ENCODE measurements at regions not wholly inside any gene's neighbourhood (a gene's known extent, or its start where the extent isn't known, plus 50 kb on each side); places are given as distances from the start of the nearest gene placed in this dataset.

- no peak for ATAC-seq
- no TSS peak for BruUV-seq (replicated peaks)
- H3K4me3 ChIP-seq (ENCODE audit: low read depth in 2 of 2, low read length in 2 of 2), result no peak overlapping the region
Measured at GRCh38 chr6:85063611-85064010, 299.2 kb upstream of the TBX18 start.

GRCh38 chr6:85062884-85063283 is 298.5 kb upstream of the TBX18 start:
- DNase-seq (ENCODE audit: low read depth, low spot score), result no peak

More at GRCh38 chr6:85063611-85064010, 299.2 kb upstream of the TBX18 start:
- H3K4me1 ChIP-seq (ENCODE audit: control insufficient read depth, insufficient read depth, low read length), result no peaks in the 10 kb centered on the region
- POLR2A ChIA-PET, result no interaction called here
- no peaks in the 10 kb centered on the region for H3K27me3 ChIP-seq (ENCODE audit: control insufficient read depth, insufficient read depth, low read length)
- in situ Hi-C loops (cut with HindIII; ENCODE audit: low pct_unique_long_range_greater_than_20kb, low sequenced_read_pairs) (no loop called here), intact Hi-C loops (cut with micrococcal nuclease; ENCODE audit: unreplicated experiment) (no loop called here)
- CTCF ChIA-PET, result no interaction called here
- no peak for DNase-seq (ENCODE audit: low read depth, low spot score)
- H3K9me3 ChIP-seq (ENCODE audit: control insufficient read depth, insufficient read depth, low read depth, low read length), result no peaks in the 10 kb centered on the region
- H3K27ac ChIP-seq (ENCODE audit: low read length), result no peak overlapping the region
- no peaks in the 10 kb centered on the region for H3K36me3 ChIP-seq (ENCODE audit: control insufficient read depth, insufficient read depth, low read length)
- TF ChIP-seq REST (IDR thresholded peaks at IDR 0.05; ENCODE audit: insufficient read depth in 1 of 2, low read depth in 2 of 2, low read length in 1 of 2), result no peak

More at GRCh38 chr6:85062884-85063283, 298.5 kb upstream of the TBX18 start:
- in situ Hi-C loops (cut with HindIII; ENCODE audit: low pct_unique_long_range_greater_than_20kb, low sequenced_read_pairs) (no loop called here), intact Hi-C loops (cut with micrococcal nuclease; ENCODE audit: unreplicated experiment) (no loop called here)
- BruUV-seq (replicated peaks), result no TSS peak
- Histone ChIP-seq H3K27me3 (ENCODE audit: control insufficient read depth, insufficient read depth, low read length) (no peaks in the 10 kb centered on the region), H3K9me3 (ENCODE audit: control insufficient read depth, insufficient read depth, low read depth, low read length) (no peaks in the 10 kb centered on the region), H3K4me1 (ENCODE audit: control insufficient read depth, insufficient read depth, low read length) (no peaks in the 10 kb centered on the region), H3K4me3 (ENCODE audit: low read depth in 2 of 2, low read length in 2 of 2) (no peak overlapping the region), H3K36me3 (ENCODE audit: control insufficient read depth, insufficient read depth, low read length) (no peaks in the 10 kb centered on the region), H3K27ac (ENCODE audit: low read length) (no peak overlapping the region)
- TF ChIP-seq REST (IDR thresholded peaks at IDR 0.05; ENCODE audit: insufficient read depth in 1 of 2, low read depth in 2 of 2, low read length in 1 of 2) (no peak), SIN3A (IDR thresholded peaks at IDR 0.05; ENCODE audit: borderline replicate concordance, insufficient read depth, low read depth, low read length) (no peak), TCF7L2 (IDR thresholded peaks at IDR 0.05; ENCODE audit: low read depth, low read length) (no peak), POLR2AphosphoS5 (IDR thresholded peaks at IDR 0.05; ENCODE audit: low read depth, low read length) (no peak), CTCF (IDR thresholded peaks at IDR 0.05) (no peak)
- ATAC-seq, result no peak
- ChIA-PET CTCF (no interaction called here), POLR2A (no interaction called here)
